ENCODE measurements at regions not wholly inside any gene's neighbourhood (a gene's known extent, or its start where the extent isn't known, plus 50 kb on each side); places are given as distances from the start of the nearest gene placed in this dataset.

DNA sequence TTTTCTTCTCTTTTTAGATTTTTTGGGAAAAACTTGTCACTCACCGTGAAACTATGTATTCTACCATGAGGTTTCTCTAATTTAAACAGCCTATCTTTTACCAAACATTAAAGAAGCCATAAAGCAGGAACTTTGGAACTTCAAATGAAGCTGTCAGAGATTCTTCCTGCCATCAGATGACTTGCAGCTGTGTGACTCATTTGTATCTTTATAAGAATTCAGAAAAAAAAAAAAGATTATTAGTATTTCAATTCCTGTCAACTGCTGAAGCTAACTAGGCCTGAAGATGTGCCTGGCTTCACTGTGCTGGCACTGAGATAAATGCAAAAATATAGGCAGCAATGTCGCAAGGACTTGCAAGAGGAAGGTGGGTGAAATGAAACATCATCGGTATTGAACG lies 1399.1 kb upstream of the PIK3C3 start:
- TF ChIP-seq CTCF (IDR thresholded peaks at IDR 0.05) (no peak), POLR2A (IDR thresholded peaks at IDR 0.05) (no peak)

All from testis (tissue), 2 donors.